IMR-90 (cell line): ENCODE measurements at regions not wholly inside any gene's neighbourhood (a gene's known extent, or its start where the extent isn't known, plus 50 kb on each side); places are given as distances from the start of the nearest gene placed in this dataset.
"Not testable (repeated sequence)": the region's sequence is repeated elsewhere in the genome, so short reads cannot be mapped to it uniquely, and the experiment has no call there.

Experiments
- ATAC-seq: fragments of 200-7000 bp; cut with Tn5 transposase; 2 replicates; pipeline ENCODE4 v1.9.1; 2020; ENCODE audit warnings: low read depth, mild to moderate bottlenecking, moderate library complexity
- BruUV-seq: library from RNA; stranded (reverse); fragments of 400-500 nt; replicated peaks from 2 replicates; lab custom pipeline; 2021; lab: Mats Ljungman, UMichigan
- CTCF ChIA-PET: fragments of 300-600 bp; formaldehyde crosslinking; extraction: SDS; loops from one replicate; lab custom pipeline; 2021; ENCODE audit warnings: antibody characterized with exemption; lab: Yijun Ruan, JAX
- POLR2A ChIA-PET: fragments of 300-600 bp; sonication (Branson Sonifier 250); formaldehyde crosslinking; loops from one replicate; lab custom pipeline; 2022; ENCODE audit warnings: antibody characterized with exemption; ENCODE audit not compliant: unreplicated experiment; lab: Charles Lee
- DNase-seq: peaks from one replicate; pipeline ENCODE4 v3.0.0; 2013
- H2AFZ ChIP-seq: replicated peaks from 2 replicates; pipeline ENCODE3; 2013; ENCODE audit warnings: low read length, mild to moderate bottlenecking; ENCODE audit not compliant: poor library complexity
- H2AK5ac ChIP-seq: 2 replicates; pipeline ENCODE4 v1.6.1; 2013; ENCODE audit warnings: low read depth, low read length, inconsistent platforms
- H2AK9ac ChIP-seq: replicated peaks from 2 replicates; pipeline ENCODE3; 2013; ENCODE audit warnings: mild to moderate bottlenecking, low read depth, low read length, moderate library complexity; ENCODE audit not compliant: poor library complexity
- H2BK120ac ChIP-seq: 2 replicates; pipeline ENCODE4 v1.6.1; 2013; ENCODE audit warnings: low read depth, low read length, inconsistent platforms
- H2BK15ac ChIP-seq: 3 replicates; pipeline ENCODE4 v1.6.1; 2013; ENCODE audit warnings: low read depth, low read length, inconsistent platforms
- H2BK20ac ChIP-seq: 2 replicates; pipeline ENCODE4 v1.6.1; 2013; ENCODE audit warnings: low read depth, mild to moderate bottlenecking, inconsistent platforms, low read length, moderate library complexity
- H2BK5ac ChIP-seq: 2 replicates; pipeline ENCODE4 v1.6.1; 2013; ENCODE audit warnings: mild to moderate bottlenecking, low read depth, low read length, inconsistent platforms; ENCODE audit not compliant: poor library complexity, severe bottlenecking
- H3K14ac ChIP-seq: replicated peaks from 2 replicates; pipeline ENCODE4 v1.6.1; 2013; ENCODE audit warnings: low read depth, low read length, inconsistent platforms
- H3K18ac ChIP-seq: 2 replicates; pipeline ENCODE4 v1.6.1; 2013; ENCODE audit warnings: low read depth, low read length, control low read depth
- H3K23ac ChIP-seq: 2 replicates; pipeline ENCODE4 v1.6.1; 2013; ENCODE audit warnings: low read depth, low read length, inconsistent platforms
- H3K27ac ChIP-seq: 2 replicates; pipeline ENCODE4 v1.5.1; 2013; ENCODE audit warnings: mild to moderate bottlenecking, control low read depth, low read length; ENCODE audit not compliant: insufficient read depth
- H3K27me3 ChIP-seq: 2 replicates; pipeline ENCODE4 v1.6.1; 2013; ENCODE audit warnings: low read length; ENCODE audit not compliant: control insufficient read depth, insufficient read depth
- H3K36me3 ChIP-seq: 2 replicates; pipeline ENCODE4 v1.6.1; 2013; ENCODE audit warnings: low read length, mixed read lengths; ENCODE audit not compliant: control insufficient read depth, insufficient read depth
- H3K4ac ChIP-seq: 2 replicates; pipeline ENCODE4 v1.6.1; 2013; ENCODE audit warnings: low read depth, low read length, inconsistent platforms
- H3K4me1 ChIP-seq: 2 replicates; pipeline ENCODE4 v1.6.1; 2013; ENCODE audit warnings: low read length, mixed read lengths; ENCODE audit not compliant: control insufficient read depth, insufficient read depth
- H3K4me2 ChIP-seq: 2 replicates; pipeline ENCODE4 v1.6.1; 2013; ENCODE audit warnings: low read depth, mild to moderate bottlenecking, control low read depth, low read length, moderate library complexity
- H3K4me3 ChIP-seq: 2 replicates; pipeline ENCODE4 v1.5.1; 2013; ENCODE audit warnings: low read depth, mild to moderate bottlenecking, control low read depth, low read length, moderate library complexity; ENCODE audit not compliant: insufficient read depth
- H3K56ac ChIP-seq: 2 replicates; pipeline ENCODE4 v1.6.1; 2013; ENCODE audit warnings: low read length, inconsistent platforms; ENCODE audit not compliant: insufficient read depth; ENCODE audit errors: extremely low read depth
- H3K79me1 ChIP-seq, 2 experiments: 2 replicates each; pipeline ENCODE4 v1.6.1; 2013; ENCODE audit warnings: low read length in 2 of 2, inconsistent platforms in 1 of 2, low read depth in 1 of 2
- H3K9ac ChIP-seq: 2 replicates; pipeline ENCODE4 v1.6.1; 2013; ENCODE audit warnings: low read depth, low read length, control low read depth
- H3K9me1 ChIP-seq: 2 replicates; pipeline ENCODE4 v1.6.1; 2013; ENCODE audit warnings: low read length, inconsistent platforms; ENCODE audit not compliant: insufficient read depth
- H3K9me3 ChIP-seq: 2 replicates; pipeline ENCODE4 v1.6.1; 2013; ENCODE audit warnings: low read length; ENCODE audit not compliant: control insufficient read depth, insufficient read depth
- H4K20me1 ChIP-seq: 2 replicates; pipeline ENCODE4 v1.6.1; 2013; ENCODE audit warnings: low read length, inconsistent platforms; ENCODE audit not compliant: insufficient read depth
- H4K5ac ChIP-seq: 2 replicates; pipeline ENCODE4 v1.6.1; 2013; ENCODE audit warnings: mild to moderate bottlenecking, low read depth, low read length, control low read depth
- H4K8ac ChIP-seq, 2 experiments: 2 replicates each; pipeline ENCODE4 v1.6.1; 2013; ENCODE audit warnings: low read depth in 2 of 2, low read length in 2 of 2, control low read depth in 1 of 2, inconsistent platforms in 1 of 2
- H4K91ac ChIP-seq: 2 replicates; pipeline ENCODE4 v1.6.1; 2013; ENCODE audit warnings: low read depth, low read length, inconsistent platforms; ENCODE audit not compliant: insufficient read depth
- WGBS, 2 experiments: methylation state at CpG; one replicate each; pipeline versions ENCODE4 v1.1.5 to v1.1.7; 2013; ENCODE audit warnings: missing lambda C conversion rate in 2 of 2; ENCODE audit not compliant: insufficient read length in 1 of 2; ENCODE audit errors: extremely low coverage in 2 of 2; 5-methylcytosine and 5-hydroxymethylcytosine counted together
- dilution Hi-C: fragments of 300-500 bp; cut with HindIII; formaldehyde crosslinking; loops from one replicate; pipeline ENCODE4 v1.14.3; 2018; ENCODE audit warnings: low sequenced_read_pairs; ENCODE audit not compliant: unreplicated experiment
- in situ Hi-C: fragments of 300-500 bp; cut with MboI; formaldehyde crosslinking; loops from 3 replicates; pipeline ENCODE4 v1.14.3; 2019; ENCODE audit warnings: low sequenced_read_pairs, inconsistent platforms, mixed read lengths
- intact Hi-C: fragments of 100-400 bp; cut with micrococcal nuclease; formaldehyde crosslinking; loops from 2 replicates; pipeline ENCODE4 v1.10.0; 2022

- H3K9ac ChIP-seq, H3K23ac ChIP-seq, intact Hi-C loops, DNase-seq, H2AFZ ChIP-seq, H3K4me3 ChIP-seq, in situ Hi-C loops, POLR2A ChIA-PET, H3K27me3 ChIP-seq, H3K4me2 ChIP-seq, H3K27ac ChIP-seq, H3K14ac ChIP-seq, H4K20me1 ChIP-seq, CTCF ChIA-PET, H3K9me3 ChIP-seq, H4K8ac ChIP-seq, H3K56ac ChIP-seq, H2BK5ac ChIP-seq, H3K36me3 ChIP-seq, ATAC-seq, H2BK20ac ChIP-seq, H3K4me1 ChIP-seq, H2AK5ac ChIP-seq, dilution Hi-C loops, H2BK120ac ChIP-seq, H3K4ac ChIP-seq, H4K5ac ChIP-seq, H3K18ac ChIP-seq, H2AK9ac ChIP-seq, H4K91ac ChIP-seq, H3K9me1 ChIP-seq, H3K79me1 ChIP-seq, BruUV-seq, H2BK15ac ChIP-seq: not testable (repeated sequence)
- no CpG with 5 or more reads among the region's 2 CpGs for WGBS, 2 experiments
These were observed 73.8 kb upstream of the FAM153A start for GRCh38 chr5:177856474-177856873.

GRCh38 chr5:177847914-177848313, 65.2 kb upstream of the FAM153A start:
- H3K79me1 ChIP-seq, H3K9me1 ChIP-seq, H2BK15ac ChIP-seq, H3K4me1 ChIP-seq, intact Hi-C loops, H3K23ac ChIP-seq, H3K4me2 ChIP-seq, H2AK9ac ChIP-seq, H2AFZ ChIP-seq, ATAC-seq, in situ Hi-C loops, H3K9me3 ChIP-seq, H3K27ac ChIP-seq, H3K18ac ChIP-seq, H2AK5ac ChIP-seq, H4K5ac ChIP-seq, H4K91ac ChIP-seq, H3K14ac ChIP-seq, H4K8ac ChIP-seq, DNase-seq, H3K4me3 ChIP-seq, H3K4ac ChIP-seq, H4K20me1 ChIP-seq, H2BK120ac ChIP-seq, CTCF ChIA-PET, dilution Hi-C loops, H3K56ac ChIP-seq, POLR2A ChIA-PET, H3K36me3 ChIP-seq, H2BK5ac ChIP-seq, H3K27me3 ChIP-seq, H2BK20ac ChIP-seq, H3K9ac ChIP-seq, BruUV-seq: not testable (repeated sequence)
- WGBS, 2 experiments: no CpG with 5 or more reads among the region's 7 CpGs
